OCI-LY7 (cell line): ENCODE measurements at regions not wholly inside any gene's neighbourhood (a gene's known extent, or its start where the extent isn't known, plus 50 kb on each side); places are given as distances from the start of the nearest gene placed in this dataset.

Experiments used
- BruUV-seq: library from RNA; stranded (reverse); fragments of 400-500 nt; replicated peaks from 2 replicates; lab custom pipeline; 2021; lab: Mats Ljungman, UMichigan
- CTCF ChIA-PET: fragments of 300-600 bp; sonication (Branson Sonifier 250); formaldehyde crosslinking; loops from one replicate; lab custom pipeline; 2022; ENCODE audit warnings: antibody characterized with exemption; ENCODE audit not compliant: unreplicated experiment; lab: Charles Lee
- POLR2A ChIA-PET: fragments of 300-600 bp; sonication (Branson Sonifier 250); formaldehyde crosslinking; loops from one replicate; lab custom pipeline; 2022; ENCODE audit warnings: antibody characterized with exemption; lab: Charles Lee
- DNase-seq: peaks from one replicate; pipeline ENCODE4 v3.0.0-alpha.2; 2015; ENCODE audit warnings: low spot score
- H2AFZ ChIP-seq: fragments of 200-600 bp; sonication (generic), shearing (Covaris generic); 2 replicates; pipeline ENCODE4 v1.6.1; 2014; ENCODE audit warnings: mild to moderate bottlenecking, antibody characterized with exemption, low read length, moderate library complexity
- H3K27ac ChIP-seq: fragments of 200-600 bp; sonication (generic); 2 replicates; pipeline ENCODE4 v1.5.1; 2014; ENCODE audit warnings: mixed run types, low read depth, mild to moderate bottlenecking, moderate library complexity, low read length, inconsistent platforms; ENCODE audit not compliant: poor library complexity, severe bottlenecking
- H3K36me3 ChIP-seq: fragments of 200-600 bp; sonication (generic); 2 replicates; pipeline ENCODE4 v1.6.1; 2014; ENCODE audit warnings: mild to moderate bottlenecking, antibody characterized with exemption, low read length, moderate library complexity, mixed read lengths; ENCODE audit not compliant: insufficient read depth
- H3K4me1 ChIP-seq: fragments of 200-600 bp; sonication (generic); 2 replicates; pipeline ENCODE4 v1.5.1; 2014; ENCODE audit warnings: mild to moderate bottlenecking, low read length; ENCODE audit not compliant: insufficient read depth, poor library complexity, severe bottlenecking
- H3K4me2 ChIP-seq: fragments of 200-600 bp; sonication (generic); 2 replicates; pipeline ENCODE4 v1.6.1; 2014; ENCODE audit warnings: mild to moderate bottlenecking, low read length
- H3K4me3 ChIP-seq: fragments of 200-600 bp; sonication (generic); 2 replicates; pipeline ENCODE4 v1.5.1; 2014; ENCODE audit warnings: mild to moderate bottlenecking, low read depth, low read length; ENCODE audit not compliant: poor library complexity, severe bottlenecking
- H3K79me2 ChIP-seq: fragments of 200-600 bp; sonication (generic); 2 replicates; pipeline ENCODE4 v1.6.1; 2016; ENCODE audit warnings: low read depth, mild to moderate bottlenecking, low read length, moderate library complexity, mixed read lengths; ENCODE audit not compliant: insufficient read depth
- H3K9me2 ChIP-seq: fragments of 200-600 bp; sonication (generic); 2 replicates; pipeline ENCODE4 v1.6.1; 2016; ENCODE audit warnings: mild to moderate bottlenecking, low read length, mixed read lengths; ENCODE audit not compliant: insufficient read depth
- H3K9me3 ChIP-seq: fragments of 200-600 bp; sonication (generic); 2 replicates; pipeline ENCODE4 v1.6.1; 2014; ENCODE audit warnings: mild to moderate bottlenecking, mixed run types, low read length, mixed read lengths
- H4K20me1 ChIP-seq: fragments of 200-600 bp; sonication (generic); 2 replicates; pipeline ENCODE4 v1.6.1; 2014; ENCODE audit warnings: mild to moderate bottlenecking, antibody characterized with exemption, low read length, moderate library complexity, mixed read lengths; ENCODE audit not compliant: insufficient read depth
- CTCF ChIP-seq: fragments of 200-600 bp; sonication (generic); conservative IDR thresholded peaks from 2 replicates; pipeline ENCODE4 v1.5.1; 2014; ENCODE audit warnings: mild to moderate bottlenecking, antibody characterized with exemption, low read length, moderate library complexity, mixed read lengths
- EZH2phosphoT487 ChIP-seq: fragments of 200-600 bp; sonication (generic); IDR thresholded peaks from 2 replicates; pipeline ENCODE4 v1.6.1; 2018; ENCODE audit warnings: low read depth, borderline replicate concordance, mild to moderate bottlenecking, mixed run types, antibody characterized with exemption, low read length, moderate library complexity, mixed read lengths
- intact Hi-C: fragments of 100-400 bp; cut with micrococcal nuclease; formaldehyde crosslinking; loops from one replicate; pipeline ENCODE4 v1.10.0; 2022; ENCODE audit not compliant: unreplicated experiment

GRCh38 chr10:50946991-50947781 is 61.8 kb upstream of the A1CF start:
- no peak overlapping the region for H3K27ac ChIP-seq
- TF ChIP-seq CTCF: no peak
- TF ChIP-seq EZH2phosphoT487: no peak
- no peak overlapping the region for H3K4me2 ChIP-seq
- no peaks in the 10 kb centered on the region for H4K20me1 ChIP-seq
- DNase-seq: no peak
- H3K9me2 ChIP-seq: no peaks in the 10 kb centered on the region
- no peaks in the 10 kb centered on the region for H3K36me3 ChIP-seq
- no peaks in the 10 kb centered on the region for H3K9me3 ChIP-seq
- no TSS peak for BruUV-seq
- ChIA-PET CTCF (no interaction called here), POLR2A (no interaction called here)
- no peaks in the 10 kb centered on the region for H3K4me1 ChIP-seq
- intact Hi-C loops: no loop called here
- H3K79me2 ChIP-seq: no peaks in the 10 kb centered on the region
- no peak overlapping the region for H2AFZ ChIP-seq
- H3K4me3 ChIP-seq: no peak overlapping the region

- Histone ChIP-seq H3K4me3 (no peak overlapping the region), H3K4me1 (no peaks in the 10 kb centered on the region), H3K36me3 (no peaks in the 10 kb centered on the region), H3K9me3 (no peaks in the 10 kb centered on the region), H3K79me2 (no peaks in the 10 kb centered on the region), H3K4me2 (no peak overlapping the region), H3K9me2 (no peaks in the 10 kb centered on the region), H4K20me1 (no peaks in the 10 kb centered on the region), H3K27ac (no peak overlapping the region), H2AFZ (no peak overlapping the region)
- TF ChIP-seq CTCF: no peak
- TF ChIP-seq EZH2phosphoT487: no peak
- no TSS peak for BruUV-seq
- intact Hi-C loops: no loop called here
- CTCF ChIA-PET: no interaction called here
- POLR2A ChIA-PET: no interaction called here
- DNase-seq: no peak
These were observed 65.9 kb upstream of the A1CF start for GRCh38 chr10:50951365-50951764.

- intact Hi-C loops: loop anchor here (5.0 kb wide), 1 partner anchor 49 kb away; no protein-coding TSS in a partner anchor
- Histone ChIP-seq H3K4me1 (no peaks in the 10 kb centered on the region), H3K79me2 (no peaks in the 10 kb centered on the region), H3K36me3 (no peaks in the 10 kb centered on the region), H3K4me2 (no peak overlapping the region), H3K9me3 (no peaks in the 10 kb centered on the region), H2AFZ (no peak overlapping the region), H3K4me3 (no peak overlapping the region), H3K27ac (no peak overlapping the region), H4K20me1 (no peaks in the 10 kb centered on the region), H3K9me2 (no peaks in the 10 kb centered on the region)
- DNase-seq: no peak
- POLR2A ChIA-PET: interaction anchor here (0.6 kb wide), 2 partner anchors 31 to 124 kb away, joined by 3 read pairs; no protein-coding TSS in a partner anchor
- TF ChIP-seq CTCF: no peak
- no peak for TF ChIP-seq EZH2phosphoT487
- BruUV-seq: no TSS peak
- CTCF ChIA-PET: no interaction called here
These were observed 75.9 kb upstream of the A1CF start for GRCh38 chr10:50961297-50961696.
